Calu3 (cell line): ENCODE measurements at regions not wholly inside any gene's neighbourhood (a gene's known extent, or its start where the extent isn't known, plus 50 kb on each side); places are given as distances from the start of the nearest gene placed in this dataset.

Source experiments
- BruUV-seq: library from RNA; stranded (reverse); fragments of 400-500 nt; replicated peaks from 2 replicates; lab custom pipeline; 2021; lab: Mats Ljungman, UMichigan
- CTCF ChIA-PET: fragments of 300-600 bp; sonication (Branson Sonifier 250); formaldehyde crosslinking; loops from one replicate; lab custom pipeline; 2022; ENCODE audit warnings: antibody characterized with exemption; lab: Charles Lee
- DNase-seq: peaks from one replicate; pipeline ENCODE4 v3.0.0; 2022
- H3K27ac Mint-ChIP-seq: one replicate; pipeline ENCODE4 v1.8.0; 2022; ENCODE audit warnings: mixed read lengths; ENCODE audit not compliant: unreplicated experiment
- H3K27me3 Mint-ChIP-seq: one replicate; pipeline ENCODE4 v1.8.0; 2022; ENCODE audit warnings: mixed read lengths; ENCODE audit not compliant: unreplicated experiment
- H3K36me3 Mint-ChIP-seq: one replicate; pipeline ENCODE4 v1.8.0; 2022; ENCODE audit warnings: mild to moderate bottlenecking, moderate library complexity, mixed read lengths; ENCODE audit not compliant: insufficient read depth, unreplicated experiment
- H3K4me1 Mint-ChIP-seq: one replicate; pipeline ENCODE4 v1.8.0; 2022; ENCODE audit warnings: mild to moderate bottlenecking, low read depth, mixed read lengths; ENCODE audit not compliant: unreplicated experiment
- H3K4me3 Mint-ChIP-seq: one replicate; pipeline ENCODE4 v1.8.0; 2022; ENCODE audit warnings: mild to moderate bottlenecking, low read depth, moderate library complexity, mixed read lengths; ENCODE audit not compliant: unreplicated experiment
- H3K9me3 Mint-ChIP-seq: one replicate; pipeline ENCODE4 v1.8.0; 2022; ENCODE audit warnings: low read depth, mixed read lengths; ENCODE audit not compliant: unreplicated experiment
- CTCF ChIP-seq: fragments of 200-600 bp; IDR thresholded peaks from one replicate; pipeline ENCODE4 v1.8.0; 2022; ENCODE audit warnings: antibody characterized with exemption; ENCODE audit not compliant: unreplicated experiment
- intact Hi-C: fragments of 100-400 bp; cut with micrococcal nuclease; formaldehyde crosslinking; loops from one replicate; pipeline ENCODE4 v1.10.0; 2022; ENCODE audit not compliant: unreplicated experiment

DNA sequence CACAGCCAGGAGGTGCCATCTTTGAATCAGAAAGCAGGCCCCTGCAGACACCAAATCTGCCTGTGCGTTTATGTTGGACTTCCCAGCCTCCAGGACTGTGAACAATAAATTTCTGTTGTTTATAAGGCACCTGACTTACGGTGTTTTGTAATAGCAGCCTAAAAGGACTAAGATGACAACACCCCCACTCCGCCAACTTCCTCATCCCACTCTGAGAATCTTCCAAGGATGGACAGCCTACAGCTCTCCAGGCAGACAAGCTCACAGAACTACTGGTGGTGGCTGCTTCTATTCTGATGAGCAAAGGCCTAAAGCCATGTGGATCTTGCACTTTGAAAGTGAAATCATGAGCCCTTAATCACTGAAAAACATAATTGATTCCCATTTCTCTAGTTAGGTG, 449.2 kb downstream of the TSHZ3 start:
- intact Hi-C loops = no loop called here
- H3K36me3 Mint-ChIP-seq = no peaks in the 10 kb centered on the region
- H3K4me1 Mint-ChIP-seq = no peaks in the 10 kb centered on the region
- TF ChIP-seq CTCF = no peak
- no peaks in the 10 kb centered on the region for H3K27me3 Mint-ChIP-seq
- H3K9me3 Mint-ChIP-seq = peaks cover 14% of the 10 kb centered on the region
- no peak overlapping the region for H3K27ac Mint-ChIP-seq
- DNase-seq = no peak
- CTCF ChIA-PET = no interaction called here
- H3K4me3 Mint-ChIP-seq = no peak overlapping the region
- BruUV-seq = no TSS peak

DNA sequence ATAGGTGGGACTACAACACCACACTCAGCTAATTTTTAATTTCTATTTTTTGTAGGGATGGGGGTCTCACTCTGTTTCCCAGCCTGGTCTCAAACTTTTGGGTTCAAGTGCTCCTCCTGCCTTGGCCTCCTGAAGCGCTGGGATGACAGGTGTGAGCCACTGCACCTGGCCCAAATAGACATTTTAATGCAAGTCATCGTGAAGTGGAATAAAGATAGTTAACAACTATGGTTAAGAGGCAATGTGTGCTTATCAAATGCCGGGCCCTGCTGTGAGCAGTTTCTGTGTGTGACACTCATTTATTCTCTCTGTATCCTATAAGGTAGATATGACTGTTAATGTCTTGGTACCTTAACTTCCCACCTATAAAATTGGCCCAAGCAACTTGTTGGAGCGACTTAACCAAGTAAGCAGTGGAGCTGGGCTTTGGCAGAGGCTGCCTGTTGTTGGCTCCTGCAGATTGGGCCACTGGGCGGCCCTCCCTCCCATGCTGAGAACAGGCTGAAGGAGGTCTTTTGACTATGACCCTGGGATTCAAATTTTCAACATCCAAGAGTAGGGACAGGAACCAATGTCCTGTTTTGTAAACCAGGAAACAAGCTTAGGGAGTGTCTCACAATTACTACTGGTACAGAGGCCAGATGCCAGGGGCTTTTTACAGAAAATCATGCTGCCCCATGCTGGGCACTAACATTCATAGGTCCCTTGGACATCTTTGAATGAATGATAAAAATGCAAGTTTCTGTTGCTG, 450.7 kb downstream of the TSHZ3 start:
- TF ChIP-seq CTCF = no peak
- Mint-ChIP-seq H3K9me3 (peaks cover 11% of the 10 kb centered on the region), H3K4me1 (no peaks in the 10 kb centered on the region), H3K36me3 (no peaks in the 10 kb centered on the region), H3K4me3 (no peak overlapping the region), H3K27ac (no peak overlapping the region), H3K27me3 (no peaks in the 10 kb centered on the region)
- BruUV-seq = no TSS peak
- DNase-seq = no peak
- intact Hi-C loops = no loop called here
- CTCF ChIA-PET = no interaction called here

DNA sequence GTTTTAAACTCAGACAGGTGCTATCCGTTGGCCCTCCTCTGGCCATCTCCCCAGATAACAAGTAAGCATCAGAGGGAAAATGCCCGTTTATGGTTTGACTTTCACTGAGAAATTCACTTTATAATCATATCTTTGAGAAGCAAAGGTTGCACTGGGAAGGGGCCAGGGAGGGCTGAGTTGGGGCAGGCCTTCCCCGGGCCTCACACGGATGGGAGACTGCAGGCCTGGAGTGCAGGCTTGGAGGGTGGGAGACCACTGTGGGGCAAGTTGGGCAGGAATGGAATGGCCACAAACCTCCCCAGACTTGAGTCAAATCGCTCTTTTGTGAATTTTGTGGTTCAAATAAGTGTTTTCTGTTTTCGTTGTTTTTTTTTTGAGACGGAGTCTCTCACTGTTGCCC, 451.7 kb downstream of the TSHZ3 start:
- no peak for TF ChIP-seq CTCF
- intact Hi-C loops = no loop called here
- DNase-seq = no peak
- Mint-ChIP-seq H3K27ac (no peak overlapping the region), H3K4me3 (no peak overlapping the region), H3K27me3 (no peaks in the 10 kb centered on the region), H3K4me1 (no peaks in the 10 kb centered on the region), H3K9me3 (peaks cover 10% of the 10 kb centered on the region), H3K36me3 (no peaks in the 10 kb centered on the region)
- BruUV-seq = no TSS peak
- CTCF ChIA-PET = no interaction called here

DNA sequence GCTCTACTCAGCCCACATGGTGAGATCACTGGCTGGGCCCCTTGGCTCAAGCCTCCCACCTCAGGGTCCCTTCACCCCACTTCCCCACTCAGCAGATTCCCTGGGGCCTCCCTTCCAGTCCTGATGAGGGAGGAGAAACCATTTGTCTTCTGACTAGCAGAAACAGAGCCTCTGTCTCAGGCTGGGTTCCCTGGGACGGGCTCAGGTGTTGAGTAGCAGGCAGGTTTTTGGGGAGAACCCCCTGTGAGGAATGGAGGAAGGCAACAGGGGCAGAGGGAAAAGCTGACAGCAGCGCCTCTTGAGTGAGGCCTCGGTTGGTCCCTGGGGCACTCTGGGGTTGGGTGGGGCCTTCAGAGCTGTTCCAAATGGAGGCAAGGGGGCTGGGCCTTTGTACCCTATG, 452.2 kb downstream of the TSHZ3 start:
- CTCF ChIA-PET = no interaction called here
- peaks cover 5% of the 10 kb centered on the region for H3K9me3 Mint-ChIP-seq
- TF ChIP-seq CTCF = no peak
- no peak overlapping the region for H3K27ac Mint-ChIP-seq
- no peak for DNase-seq
- H3K4me1 Mint-ChIP-seq = no peaks in the 10 kb centered on the region
- no peaks in the 10 kb centered on the region for H3K27me3 Mint-ChIP-seq
- H3K36me3 Mint-ChIP-seq = no peaks in the 10 kb centered on the region
- H3K4me3 Mint-ChIP-seq = no peak overlapping the region
- intact Hi-C loops = no loop called here
- no TSS peak for BruUV-seq
